Tibial nerve (tissue), 4 donors: ENCODE measurements at regions not wholly inside any gene's neighbourhood (a gene's known extent, or its start where the extent isn't known, plus 50 kb on each side); places are given as distances from the start of the nearest gene placed in this dataset.

ENCODE experiments used
- CTCF ChIP-seq, 5 experiments: fragments of 200-600 bp in 3 of 5; fragments of 450-650 bp in 2 of 5; sonication (generic) in 3 of 5; IDR thresholded peaks; one replicate each; pipeline ENCODE4 v1.5.1; 2016 to 2019; ENCODE audit warnings: antibody characterized with exemption in 5 of 5, mild to moderate bottlenecking in 3 of 5, moderate library complexity in 2 of 5
- EP300 ChIP-seq, 2 donors: sonication (generic); formaldehyde crosslinking; IDR thresholded peaks; one replicate each; pipeline ENCODE4 v1.6.1; 2017; ENCODE audit warnings: antibody characterized with exemption in 2 of 2, mild to moderate bottlenecking in 1 of 2
- POLR2A ChIP-seq, 2 donors: fragments of 450-650 bp; IDR thresholded peaks; one replicate each; pipeline ENCODE4 v1.6.1; 2017; ENCODE audit warnings: antibody characterized with exemption in 2 of 2, mild to moderate bottlenecking in 2 of 2, moderate library complexity in 2 of 2

GRCh38 chr2:228629251-228629650, 447.8 kb upstream of the SPHKAP start:
- TF ChIP-seq POLR2A (IDR thresholded peaks at IDR 0.05) (no peak), CTCF (IDR thresholded peaks at IDR 0.05) (no peak), EP300 (IDR thresholded peaks at IDR 0.05) (no peak)
